Neutrophil (primary cell): ENCODE measurements at regions not wholly inside any gene's neighbourhood (a gene's known extent, or its start where the extent isn't known, plus 50 kb on each side); places are given as distances from the start of the nearest gene placed in this dataset.

Experiments
- H3K27ac ChIP-seq: fragments of 200-600 bp; sonication (generic); 2 replicates; pipeline ENCODE4 v1.5.1; 2016; ENCODE audit warnings: mild to moderate bottlenecking, moderate library complexity
- H3K27me3 ChIP-seq: fragments of 200-600 bp; sonication (generic); 2 replicates; pipeline ENCODE4 v1.6.0; 2016; ENCODE audit warnings: mild to moderate bottlenecking
- H3K36me3 ChIP-seq: fragments of 200-600 bp; sonication (generic); 2 replicates; pipeline ENCODE4 v1.5.1; 2017
- H3K4me1 ChIP-seq, 2 experiments: fragments of 200-600 bp in 1 of 2; sonication (generic) in 1 of 2; 1 replicate in 1 of 2; 2 replicates in 1 of 2; pipeline versions ENCODE4 v1.5.1 to v1.6.1; 2013 to 2016; ENCODE audit warnings: low read depth in 1 of 2, low read length in 1 of 2, mild to moderate bottlenecking in 1 of 2, moderate library complexity in 1 of 2; ENCODE audit not compliant: control insufficient read depth in 1 of 2, insufficient read depth in 1 of 2
- H3K4me3 ChIP-seq, 2 experiments: fragments of 200-600 bp in 1 of 2; sonication (generic) in 1 of 2; 1 replicate in 1 of 2; 2 replicates in 1 of 2; pipeline ENCODE4 v1.5.1; 2013 to 2016; ENCODE audit warnings: low read depth in 1 of 2, low read length in 1 of 2, mild to moderate bottlenecking in 1 of 2, moderate library complexity in 1 of 2
- H3K9me3 ChIP-seq: fragments of 200-600 bp; sonication (generic); 2 replicates; pipeline ENCODE4 v1.5.1; 2016
- TF ChIP-seq, protein P1 (sequence below): fragments of 200-600 bp; sonication (generic); IDR thresholded peaks from 2 replicates; pipeline ENCODE4 v1.5.1; 2016; ENCODE audit warnings: antibody characterized with exemption

DNA sequence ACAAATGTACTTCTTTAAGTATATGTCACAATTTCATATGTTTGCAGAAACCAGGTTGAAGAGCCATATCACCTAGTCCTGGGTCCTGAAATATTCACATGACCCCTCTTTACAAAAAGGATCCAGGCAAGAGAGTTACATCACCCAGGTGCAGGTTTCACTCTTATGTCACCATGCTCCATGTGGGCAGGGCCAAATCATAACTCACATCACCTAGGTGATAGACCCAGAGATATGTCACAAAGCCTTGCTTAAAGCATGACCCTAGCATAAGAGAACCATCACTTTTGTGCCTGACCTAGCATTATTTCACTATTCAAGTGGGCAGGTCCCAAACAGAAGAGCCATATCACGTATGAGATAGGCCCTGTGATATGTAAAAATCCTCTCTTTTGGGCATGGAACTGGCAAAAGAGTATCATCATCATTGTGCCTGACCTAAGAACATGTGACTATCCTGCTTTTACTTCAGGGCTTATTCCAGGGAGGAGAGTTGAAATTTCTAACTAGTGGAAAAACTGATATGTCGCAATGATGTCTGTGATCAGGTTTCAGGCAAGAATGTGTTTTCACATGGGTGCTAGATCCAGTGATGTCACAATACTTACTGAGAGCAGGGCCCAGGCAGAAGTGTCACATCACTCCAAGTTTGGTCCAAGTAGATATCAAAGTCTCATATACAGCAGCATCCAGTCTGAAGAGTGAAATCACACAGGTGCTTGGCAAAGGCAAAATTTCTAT, 909.9 kb upstream of the AMELY start:
- H3K27ac ChIP-seq, result no peak overlapping the region
- H3K36me3 ChIP-seq, result no peaks in the 10 kb centered on the region

DNA sequence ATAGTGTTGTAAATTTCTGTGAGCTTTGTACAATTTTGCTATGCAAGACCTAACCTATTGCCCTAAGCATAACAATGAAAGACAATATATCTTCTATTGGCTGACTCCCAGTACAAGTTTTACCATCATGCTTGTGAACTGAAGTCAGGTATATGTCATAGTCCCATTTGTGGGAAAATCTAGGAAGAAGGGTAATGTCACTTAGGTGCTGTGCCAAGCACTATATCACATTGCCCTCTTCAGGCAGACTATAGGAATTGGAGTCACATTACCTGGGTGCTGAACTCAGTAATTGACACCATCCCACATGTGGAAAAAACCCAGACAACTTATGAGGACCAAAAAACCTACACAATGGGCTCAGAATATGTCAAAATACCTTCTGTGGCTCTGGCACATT, 907.4 kb upstream of the AMELY start:
- no peaks in the 10 kb centered on the region for H3K36me3 ChIP-seq
- H3K4me1 ChIP-seq, result peaks cover 0 to 52% of the 10 kb centered on the region in 2 experiments
- H3K27ac ChIP-seq, result peak overlapping the region; percentile 84
- no peaks in the 10 kb centered on the region for H3K27me3 ChIP-seq
- H3K4me3 ChIP-seq, result no peak overlapping the region
- TF ChIP-seq, protein P1, sequence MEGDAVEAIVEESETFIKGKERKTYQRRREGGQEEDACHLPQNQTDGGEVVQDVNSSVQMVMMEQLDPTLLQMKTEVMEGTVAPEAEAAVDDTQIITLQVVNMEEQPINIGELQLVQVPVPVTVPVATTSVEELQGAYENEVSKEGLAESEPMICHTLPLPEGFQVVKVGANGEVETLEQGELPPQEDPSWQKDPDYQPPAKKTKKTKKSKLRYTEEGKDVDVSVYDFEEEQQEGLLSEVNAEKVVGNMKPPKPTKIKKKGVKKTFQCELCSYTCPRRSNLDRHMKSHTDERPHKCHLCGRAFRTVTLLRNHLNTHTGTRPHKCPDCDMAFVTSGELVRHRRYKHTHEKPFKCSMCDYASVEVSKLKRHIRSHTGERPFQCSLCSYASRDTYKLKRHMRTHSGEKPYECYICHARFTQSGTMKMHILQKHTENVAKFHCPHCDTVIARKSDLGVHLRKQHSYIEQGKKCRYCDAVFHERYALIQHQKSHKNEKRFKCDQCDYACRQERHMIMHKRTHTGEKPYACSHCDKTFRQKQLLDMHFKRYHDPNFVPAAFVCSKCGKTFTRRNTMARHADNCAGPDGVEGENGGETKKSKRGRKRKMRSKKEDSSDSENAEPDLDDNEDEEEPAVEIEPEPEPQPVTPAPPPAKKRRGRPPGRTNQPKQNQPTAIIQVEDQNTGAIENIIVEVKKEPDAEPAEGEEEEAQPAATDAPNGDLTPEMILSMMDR, result peak; percentile 49
- no peaks in the 10 kb centered on the region for H3K9me3 ChIP-seq

More for the DNA sequence above, 909.9 kb upstream of the AMELY start:
- H3K9me3 ChIP-seq, result no peaks in the 10 kb centered on the region
- H3K4me3 ChIP-seq, result no peak overlapping the region
- H3K27me3 ChIP-seq, result no peaks in the 10 kb centered on the region
- TF ChIP-seq, protein P1, result no peak
- H3K4me1 ChIP-seq, result peaks cover 0 to 37% of the 10 kb centered on the region in 2 experiments

DNA sequence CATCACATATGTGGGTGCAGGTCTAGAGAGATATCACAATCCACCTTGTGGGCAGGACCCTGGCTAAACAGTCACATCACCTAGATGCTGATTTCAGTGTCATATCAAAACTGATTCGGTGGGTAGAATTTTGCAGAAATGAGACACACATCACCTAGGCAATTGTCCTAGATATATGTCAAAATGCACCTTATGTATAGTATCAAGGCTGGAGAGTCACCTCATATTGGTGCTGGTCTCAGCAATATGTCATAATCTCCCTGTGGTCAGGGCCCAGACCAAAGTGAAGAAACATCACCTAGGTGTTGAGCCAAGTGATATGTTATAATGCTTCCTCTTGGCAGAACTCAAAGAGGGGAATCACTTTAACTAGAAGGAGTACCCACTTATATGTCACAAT, 905.0 kb upstream of the AMELY start:
- Histone ChIP-seq H3K27ac (peak overlapping the region; percentile 84), H3K9me3 (no peaks in the 10 kb centered on the region), H3K36me3 (no peaks in the 10 kb centered on the region), H3K27me3 (no peaks in the 10 kb centered on the region), H3K4me3 (no peak overlapping the region), H3K4me1 (peaks cover 0 to 76% of the 10 kb centered on the region in 2 experiments)
- TF ChIP-seq, protein P1, result no peak

DNA sequence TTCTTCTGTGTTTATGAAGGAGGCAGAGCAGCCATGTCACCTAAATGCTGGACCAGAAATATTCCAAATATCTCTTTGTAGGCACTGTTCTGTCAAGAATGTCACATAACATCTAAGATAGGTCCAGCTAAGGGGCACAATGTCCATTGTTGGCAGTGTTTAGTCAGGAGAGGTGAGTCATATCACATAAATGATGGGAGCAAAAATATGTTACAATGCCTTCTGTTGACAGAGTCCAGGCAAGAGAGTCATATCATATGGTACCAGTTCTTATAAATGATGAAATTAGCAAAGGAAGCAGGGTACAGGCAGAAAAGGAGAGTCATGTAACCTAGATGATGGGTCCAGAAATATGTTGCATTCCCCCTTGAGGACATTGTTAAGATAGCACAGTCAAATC, 904.4 kb upstream of the AMELY start:
- TF ChIP-seq, protein P1, result no peak
- Histone ChIP-seq H3K9me3 (no peaks in the 10 kb centered on the region), H3K4me3 (no peak overlapping the region), H3K4me1 (peaks cover 0 to 82% of the 10 kb centered on the region in 2 experiments), H3K27me3 (no peaks in the 10 kb centered on the region), H3K27ac (peak overlapping the region; percentile 84), H3K36me3 (no peaks in the 10 kb centered on the region)

DNA sequence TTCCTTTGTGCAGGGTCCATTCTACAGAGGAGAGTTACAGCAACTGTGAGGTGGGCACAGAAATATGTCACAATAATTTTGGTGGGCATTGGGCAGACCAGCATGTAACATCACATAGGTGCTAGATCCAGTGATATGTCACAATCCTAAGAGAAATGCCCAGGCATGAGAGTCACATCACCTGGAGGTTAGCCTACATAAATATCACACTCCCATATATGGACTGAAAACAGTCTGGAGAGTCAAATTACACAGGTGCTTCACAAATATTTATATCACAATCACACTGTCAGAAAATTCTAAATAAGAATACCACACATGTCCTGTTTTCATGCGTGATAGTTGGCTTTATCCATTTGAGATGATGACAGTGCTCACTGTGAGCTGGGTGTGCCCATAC, 903.7 kb upstream of the AMELY start:
- Histone ChIP-seq H3K4me1 (peaks cover 0 to 89% of the 10 kb centered on the region in 2 experiments), H3K4me3 (no peak overlapping the region), H3K27ac (peak overlapping the region; percentile 84), H3K27me3 (no peaks in the 10 kb centered on the region), H3K9me3 (no peaks in the 10 kb centered on the region), H3K36me3 (no peaks in the 10 kb centered on the region)
- TF ChIP-seq, protein P1, result no peak
